ENCODE measurements at regions not wholly inside any gene's neighbourhood (a gene's known extent, or its start where the extent isn't known, plus 50 kb on each side); places are given as distances from the start of the nearest gene placed in this dataset.
"Not testable (repeated sequence)": the region's sequence is repeated elsewhere in the genome, so short reads cannot be mapped to it uniquely, and the experiment has no call there.

- H3K4me1 ChIP-seq (ENCODE audit: control insufficient read depth, extremely low read depth, insufficient read depth, low read length): no peaks in the 10 kb centered on the region
- H3K4me2 ChIP-seq (ENCODE audit: extremely low read depth, insufficient read depth, low read length): no peak overlapping the region
- H3K27ac ChIP-seq (ENCODE audit: insufficient read depth, low read length): no peak overlapping the region
- H3K9ac ChIP-seq (ENCODE audit: insufficient read depth, low read length): no peak overlapping the region
- no peaks in the 10 kb centered on the region for H3K36me3 ChIP-seq (ENCODE audit: control insufficient read depth, insufficient read depth, low read length)
- H3K79me2 ChIP-seq (ENCODE audit: control insufficient read depth, insufficient read depth, low read length): no peaks in the 10 kb centered on the region
- no peak for DNase-seq (ENCODE audit: low read depth in 2 of 2)
- H4K20me1 ChIP-seq (ENCODE audit: control insufficient read depth, extremely low read depth, insufficient read depth, low read length): no peaks in the 10 kb centered on the region
- H3K4me3 ChIP-seq (replicated peaks in 1 of 4; ENCODE audit: control extremely low read depth in 1 of 4, insufficient read depth in 1 of 4, low read depth in 3 of 4, low read length in 4 of 4): no peak overlapping the region
- H2AFZ ChIP-seq (ENCODE audit: low read length): no peak overlapping the region
- H3K9me3 ChIP-seq (ENCODE audit: control insufficient read depth, insufficient read depth, low read depth, low read length): no peaks in the 10 kb centered on the region
- no peak for TF ChIP-seq CTCF (conservative IDR thresholded peaks at IDR 0.05 in 1 of 2, IDR thresholded peaks at IDR 0.05 in 1 of 2; ENCODE audit: low read depth in 1 of 2, low read length in 2 of 2)
- TF ChIP-seq EZH2 (IDR thresholded peaks at IDR 0.05; ENCODE audit: low read length, missing control alignments): no peak
- H3K27me3 ChIP-seq (ENCODE audit: control insufficient read depth, insufficient read depth, low read length): no peaks in the 10 kb centered on the region
Measured at GRCh38 chr5:28945859-28946258, 1907.5 kb upstream of the CDH9 start.

- H3K36me3 ChIP-seq (ENCODE audit: control insufficient read depth, insufficient read depth, low read length); H3K4me3 ChIP-seq (replicated peaks in 1 of 4; ENCODE audit: control extremely low read depth in 1 of 4, insufficient read depth in 1 of 4, low read depth in 3 of 4, low read length in 4 of 4); H2AFZ ChIP-seq (ENCODE audit: low read length): not testable (repeated sequence)
Measured at GRCh38 chr5:28929366-28929765, 1891.0 kb upstream of the CDH9 start.

GRCh38 chr5:28928327-28928790, 1890.0 kb upstream of the CDH9 start:
- not testable (repeated sequence) for H3K27ac ChIP-seq (ENCODE audit: insufficient read depth, low read length); H3K9me3 ChIP-seq (ENCODE audit: control insufficient read depth, insufficient read depth, low read depth, low read length); H2AFZ ChIP-seq (ENCODE audit: low read length); H3K4me1 ChIP-seq (ENCODE audit: control insufficient read depth, extremely low read depth, insufficient read depth, low read length); H3K4me2 ChIP-seq (ENCODE audit: extremely low read depth, insufficient read depth, low read length); H4K20me1 ChIP-seq (ENCODE audit: control insufficient read depth, extremely low read depth, insufficient read depth, low read length); H3K36me3 ChIP-seq (ENCODE audit: control insufficient read depth, insufficient read depth, low read length); H3K4me3 ChIP-seq (replicated peaks in 1 of 4; ENCODE audit: control extremely low read depth in 1 of 4, insufficient read depth in 1 of 4, low read depth in 3 of 4, low read length in 4 of 4); H3K27me3 ChIP-seq (ENCODE audit: control insufficient read depth, insufficient read depth, low read length); H3K9ac ChIP-seq (ENCODE audit: insufficient read depth, low read length); DNase-seq (ENCODE audit: low read depth in 2 of 2); H3K79me2 ChIP-seq (ENCODE audit: control insufficient read depth, insufficient read depth, low read length)

More at GRCh38 chr5:28929366-28929765, 1891.0 kb upstream of the CDH9 start:
- H3K27me3 ChIP-seq (ENCODE audit: control insufficient read depth, insufficient read depth, low read length); H3K4me1 ChIP-seq (ENCODE audit: control insufficient read depth, extremely low read depth, insufficient read depth, low read length); H4K20me1 ChIP-seq (ENCODE audit: control insufficient read depth, extremely low read depth, insufficient read depth, low read length); DNase-seq (ENCODE audit: low read depth in 2 of 2); H3K79me2 ChIP-seq (ENCODE audit: control insufficient read depth, insufficient read depth, low read length); H3K9me3 ChIP-seq (ENCODE audit: control insufficient read depth, insufficient read depth, low read depth, low read length); H3K9ac ChIP-seq (ENCODE audit: insufficient read depth, low read length); H3K27ac ChIP-seq (ENCODE audit: insufficient read depth, low read length); H3K4me2 ChIP-seq (ENCODE audit: extremely low read depth, insufficient read depth, low read length): not testable (repeated sequence)

GRCh38 chr5:28927559-28928326, 1889.4 kb upstream of the CDH9 start:
- TF ChIP-seq CTCF (conservative IDR thresholded peaks at IDR 0.05 in 1 of 2, IDR thresholded peaks at IDR 0.05 in 1 of 2; ENCODE audit: low read depth in 1 of 2, low read length in 2 of 2) (no peak), EZH2 (IDR thresholded peaks at IDR 0.05; ENCODE audit: low read length, missing control alignments) (no peak)
- no peak for DNase-seq (ENCODE audit: low read depth in 2 of 2)
- H3K27ac ChIP-seq (ENCODE audit: insufficient read depth, low read length): no peak overlapping the region
- no peak overlapping the region for H3K9ac ChIP-seq (ENCODE audit: insufficient read depth, low read length)
- no peaks in the 10 kb centered on the region for H3K9me3 ChIP-seq (ENCODE audit: control insufficient read depth, insufficient read depth, low read depth, low read length)
- no peak overlapping the region for H2AFZ ChIP-seq (ENCODE audit: low read length)
- no peaks in the 10 kb centered on the region for H3K4me1 ChIP-seq (ENCODE audit: control insufficient read depth, extremely low read depth, insufficient read depth, low read length)
- H3K79me2 ChIP-seq (ENCODE audit: control insufficient read depth, insufficient read depth, low read length): no peaks in the 10 kb centered on the region
- no peaks in the 10 kb centered on the region for H3K36me3 ChIP-seq (ENCODE audit: control insufficient read depth, insufficient read depth, low read length)
- no peak overlapping the region for H3K4me2 ChIP-seq (ENCODE audit: extremely low read depth, insufficient read depth, low read length)
- no peak overlapping the region for H3K4me3 ChIP-seq (replicated peaks in 1 of 4; ENCODE audit: control extremely low read depth in 1 of 4, insufficient read depth in 1 of 4, low read depth in 3 of 4, low read length in 4 of 4)
- no peaks in the 10 kb centered on the region for H3K27me3 ChIP-seq (ENCODE audit: control insufficient read depth, insufficient read depth, low read length)
- no peaks in the 10 kb centered on the region for H4K20me1 ChIP-seq (ENCODE audit: control insufficient read depth, extremely low read depth, insufficient read depth, low read length)

All from fibroblast of lung (primary cell).